ENCODE measurements at regions not wholly inside any gene's neighbourhood (a gene's known extent, or its start where the extent isn't known, plus 50 kb on each side); places are given as distances from the start of the nearest gene placed in this dataset.
"Not testable (repeated sequence)": the region's sequence is repeated elsewhere in the genome, so short reads cannot be mapped to it uniquely, and the experiment has no call there.

DNA sequence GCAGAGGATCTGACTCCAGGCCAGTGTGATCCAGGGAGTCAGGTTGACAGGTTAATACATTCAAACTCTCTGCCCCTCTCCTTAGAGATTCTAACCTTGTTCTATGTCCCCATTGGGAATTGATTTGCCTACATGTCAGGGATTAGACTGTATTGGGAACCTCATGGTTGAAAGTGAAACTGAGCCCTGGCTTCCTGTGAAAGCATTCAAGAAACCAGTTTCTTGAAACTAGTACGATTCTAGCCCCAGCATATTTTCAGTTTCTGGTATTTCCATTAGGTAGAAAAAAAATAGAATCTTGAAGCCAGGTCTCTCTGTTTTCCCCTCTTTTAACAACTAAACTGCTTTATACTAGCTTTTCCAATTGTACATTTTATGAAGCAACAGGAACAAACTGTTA is 140.4 kb upstream of the ABI3BP start:
- TF ChIP-seq, protein P1, sequence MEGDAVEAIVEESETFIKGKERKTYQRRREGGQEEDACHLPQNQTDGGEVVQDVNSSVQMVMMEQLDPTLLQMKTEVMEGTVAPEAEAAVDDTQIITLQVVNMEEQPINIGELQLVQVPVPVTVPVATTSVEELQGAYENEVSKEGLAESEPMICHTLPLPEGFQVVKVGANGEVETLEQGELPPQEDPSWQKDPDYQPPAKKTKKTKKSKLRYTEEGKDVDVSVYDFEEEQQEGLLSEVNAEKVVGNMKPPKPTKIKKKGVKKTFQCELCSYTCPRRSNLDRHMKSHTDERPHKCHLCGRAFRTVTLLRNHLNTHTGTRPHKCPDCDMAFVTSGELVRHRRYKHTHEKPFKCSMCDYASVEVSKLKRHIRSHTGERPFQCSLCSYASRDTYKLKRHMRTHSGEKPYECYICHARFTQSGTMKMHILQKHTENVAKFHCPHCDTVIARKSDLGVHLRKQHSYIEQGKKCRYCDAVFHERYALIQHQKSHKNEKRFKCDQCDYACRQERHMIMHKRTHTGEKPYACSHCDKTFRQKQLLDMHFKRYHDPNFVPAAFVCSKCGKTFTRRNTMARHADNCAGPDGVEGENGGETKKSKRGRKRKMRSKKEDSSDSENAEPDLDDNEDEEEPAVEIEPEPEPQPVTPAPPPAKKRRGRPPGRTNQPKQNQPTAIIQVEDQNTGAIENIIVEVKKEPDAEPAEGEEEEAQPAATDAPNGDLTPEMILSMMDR (IDR thresholded peaks at IDR 0.05), result no peak
- no peak for TF ChIP-seq POLR2A (IDR thresholded peaks at IDR 0.05)
- Histone ChIP-seq H3K36me3 (no peaks in the 10 kb centered on the region), H3K4me3 (no peak overlapping the region), H3K27ac (no peak overlapping the region), H3K4me1 (no peaks in the 10 kb centered on the region), H3K27me3 (no peaks in the 10 kb centered on the region), H3K9me3 (no peaks in the 10 kb centered on the region)
- intact Hi-C loops (cut with DNase I; ENCODE audit: low total_unique reads), result no loop called here
- no peak for DNase-seq

DNA sequence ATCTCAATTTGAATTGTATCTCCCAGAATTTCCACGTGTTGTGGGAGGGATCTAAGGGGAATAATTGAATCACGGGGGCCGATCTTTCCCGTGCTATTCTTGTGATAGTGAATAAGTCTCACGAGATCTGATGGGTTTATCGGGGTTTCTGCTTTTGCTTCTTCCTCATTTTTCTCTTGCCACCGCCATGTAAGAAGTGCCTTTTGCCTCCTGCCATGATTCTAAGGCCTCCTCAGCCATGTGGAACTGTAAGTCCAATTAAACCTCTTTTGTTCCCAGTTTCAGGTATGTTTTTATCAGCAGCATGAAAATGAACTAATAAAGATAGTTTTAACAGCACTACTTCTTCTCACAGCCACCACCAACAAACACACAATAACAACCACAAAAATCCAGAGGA is 140.0 kb upstream of the ABI3BP start:
- H3K27me3 ChIP-seq; H3K36me3 ChIP-seq; DNase-seq; H3K27ac ChIP-seq; H3K4me3 ChIP-seq; H3K9me3 ChIP-seq; H3K4me1 ChIP-seq; intact Hi-C loops (cut with DNase I; ENCODE audit: low total_unique reads): not testable (repeated sequence)

DNA sequence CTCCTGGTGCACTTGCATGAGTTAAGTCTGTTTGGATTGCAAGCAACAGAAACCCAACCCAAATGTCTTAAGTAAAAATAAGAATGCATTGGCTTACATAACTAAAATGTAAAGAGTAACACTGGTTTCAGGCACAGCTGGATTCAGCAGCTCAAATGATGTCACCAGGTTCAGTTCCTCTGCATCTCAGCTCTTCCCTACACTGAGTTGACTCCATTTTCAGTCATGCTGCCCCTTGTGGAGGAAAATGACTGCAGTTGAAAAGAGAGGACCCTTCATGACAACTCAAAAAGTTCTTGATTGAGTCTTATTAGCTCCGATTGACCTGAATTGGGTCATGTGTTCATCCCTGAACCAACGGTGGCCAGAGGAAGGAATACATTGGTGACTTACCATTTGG is 138.5 kb upstream of the ABI3BP start:
- H3K9me3 ChIP-seq, result no peaks in the 10 kb centered on the region
- TF ChIP-seq, protein P1 (IDR thresholded peaks at IDR 0.05), result no peak
- no peak for TF ChIP-seq POLR2A (IDR thresholded peaks at IDR 0.05)
- H3K27ac ChIP-seq, result no peak overlapping the region
- H3K4me3 ChIP-seq, result no peak overlapping the region
- intact Hi-C loops (cut with DNase I; ENCODE audit: low total_unique reads), result no loop called here
- no peaks in the 10 kb centered on the region for H3K27me3 ChIP-seq
- no peaks in the 10 kb centered on the region for H3K36me3 ChIP-seq
- H3K4me1 ChIP-seq, result no peaks in the 10 kb centered on the region
- no peak for DNase-seq

DNA sequence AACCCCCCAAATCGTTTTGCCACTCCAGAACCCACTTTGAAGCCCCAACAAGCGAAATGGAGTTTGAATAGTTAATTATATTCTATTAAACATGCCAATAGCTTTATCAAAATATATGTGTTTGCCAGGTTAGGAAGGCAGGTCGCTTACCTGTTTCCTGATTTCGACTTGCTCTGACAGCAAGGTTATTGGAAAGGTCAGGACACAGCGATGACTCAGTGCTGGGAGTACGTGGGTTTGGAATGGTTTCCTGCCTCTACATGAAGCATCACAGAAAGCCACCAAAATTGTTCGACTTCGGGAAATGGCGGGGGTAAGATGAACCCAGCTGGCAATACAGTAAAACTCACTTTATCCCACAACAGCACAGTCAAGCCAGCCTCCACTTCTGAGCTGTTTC is 135.6 kb upstream of the ABI3BP start:
- no peaks in the 10 kb centered on the region for H3K9me3 ChIP-seq
- TF ChIP-seq, protein P1 (IDR thresholded peaks at IDR 0.05), result no peak
- TF ChIP-seq POLR2A (IDR thresholded peaks at IDR 0.05), result no peak
- no peaks in the 10 kb centered on the region for H3K4me1 ChIP-seq
- no peak overlapping the region for H3K4me3 ChIP-seq
- intact Hi-C loops (cut with DNase I; ENCODE audit: low total_unique reads), result no loop called here
- H3K27ac ChIP-seq, result peak overlapping the region in 1 of 2 donors; percentile 40
- DNase-seq, result no peak
- H3K36me3 ChIP-seq, result no peaks in the 10 kb centered on the region
- no peaks in the 10 kb centered on the region for H3K27me3 ChIP-seq

DNA sequence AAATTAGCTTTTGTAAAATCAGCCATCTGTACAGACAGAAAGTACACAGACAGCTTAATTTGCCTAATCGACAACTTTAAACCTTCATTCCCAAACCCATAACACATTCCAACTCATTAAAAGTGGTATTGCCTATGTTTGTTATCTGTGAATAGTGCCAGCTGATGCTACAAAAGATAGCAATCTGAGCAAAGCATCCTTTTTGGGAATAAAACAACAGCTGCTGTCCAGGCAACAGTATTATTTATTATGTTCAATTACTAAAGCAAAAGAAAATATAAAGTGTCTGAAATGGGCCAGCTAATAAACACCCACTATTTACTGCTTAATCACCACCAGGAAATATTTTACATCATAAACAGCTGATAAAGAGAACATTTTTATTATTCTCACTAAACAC is 134.8 kb upstream of the ABI3BP start:
- no peak for DNase-seq
- TF ChIP-seq, protein P1 (IDR thresholded peaks at IDR 0.05), result no peak
- TF ChIP-seq POLR2A (IDR thresholded peaks at IDR 0.05), result no peak
- Histone ChIP-seq H3K4me3 (no peak overlapping the region), H3K27me3 (no peaks in the 10 kb centered on the region), H3K27ac (peak overlapping the region in 1 of 2 donors; percentile 40), H3K9me3 (no peaks in the 10 kb centered on the region), H3K36me3 (no peaks in the 10 kb centered on the region), H3K4me1 (no peaks in the 10 kb centered on the region)
- intact Hi-C loops (cut with DNase I; ENCODE audit: low total_unique reads), result no loop called here

- TF ChIP-seq, protein P1 (IDR thresholded peaks at IDR 0.05), result no peak
- no peak for TF ChIP-seq POLR2A (IDR thresholded peaks at IDR 0.05)
- H3K27ac ChIP-seq, result no peak overlapping the region
- intact Hi-C loops (cut with DNase I; ENCODE audit: low total_unique reads), result no loop called here
These were observed 130.9 kb upstream of the ABI3BP start for GRCh38 chr3:101124125-101124524.

More at GRCh38 chr3:101124125-101124524, 130.9 kb upstream of the ABI3BP start:
- Histone ChIP-seq H3K4me1 (no peaks in the 10 kb centered on the region), H3K9me3 (no peaks in the 10 kb centered on the region), H3K27me3 (no peaks in the 10 kb centered on the region), H3K36me3 (no peaks in the 10 kb centered on the region), H3K4me3 (no peak overlapping the region)
- no peak for DNase-seq

All from uterus (tissue), 3 donors.